GM19438 (cell line): ENCODE measurements at regions not wholly inside any gene's neighbourhood (a gene's known extent, or its start where the extent isn't known, plus 50 kb on each side); places are given as distances from the start of the nearest gene placed in this dataset.
"Not testable (repeated sequence)": the region's sequence is repeated elsewhere in the genome, so short reads cannot be mapped to it uniquely, and the experiment has no call there.

ENCODE experiments used
- ATAC-seq: cut with Tn5 transposase; IDR thresholded peaks from one replicate; pipeline ENCODE4 v1.9.1; 2021; ENCODE audit warnings: low read depth; ENCODE audit not compliant: unreplicated experiment

DNA sequence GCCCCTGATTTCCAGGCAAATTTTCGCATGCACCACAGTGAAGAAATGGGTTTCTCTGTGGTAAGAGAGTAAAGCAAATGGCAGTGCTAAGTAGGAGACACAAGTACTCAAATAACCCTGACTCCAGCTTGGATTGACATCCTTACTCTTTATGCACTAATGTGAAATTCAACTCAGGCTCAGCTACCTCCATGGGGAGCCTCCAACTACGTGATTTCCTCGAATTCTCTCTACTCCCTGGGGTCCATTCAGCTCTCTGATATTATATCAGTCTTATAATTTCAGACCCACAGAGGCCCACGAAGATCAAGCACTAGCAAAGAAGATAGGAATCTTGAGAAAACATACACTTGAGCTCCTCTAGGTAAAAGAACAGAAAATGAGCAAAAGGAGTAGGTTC lies 407.6 kb upstream of the CCDC54 start:
- ATAC-seq = no peak

DNA sequence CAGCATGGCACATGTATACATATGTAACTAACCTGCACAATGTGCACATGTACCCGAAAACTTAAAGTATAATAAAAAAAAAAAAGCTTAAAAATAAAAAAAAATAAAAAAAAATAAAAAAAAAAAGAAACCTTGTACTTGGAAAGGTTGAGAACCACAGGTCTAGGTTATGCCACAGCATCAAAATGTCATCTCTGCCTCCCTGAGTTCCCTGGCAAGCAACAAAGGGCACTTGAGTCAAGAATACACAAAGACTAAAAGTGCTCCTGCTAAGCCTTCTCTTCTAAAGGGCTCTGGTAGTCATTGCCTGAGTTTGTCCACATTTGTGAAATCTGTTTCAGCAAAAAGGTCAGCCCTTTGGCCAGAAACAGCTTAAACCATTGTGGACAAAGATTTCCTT lies 395.8 kb upstream of the CCDC54 start:
- no peak for ATAC-seq

DNA sequence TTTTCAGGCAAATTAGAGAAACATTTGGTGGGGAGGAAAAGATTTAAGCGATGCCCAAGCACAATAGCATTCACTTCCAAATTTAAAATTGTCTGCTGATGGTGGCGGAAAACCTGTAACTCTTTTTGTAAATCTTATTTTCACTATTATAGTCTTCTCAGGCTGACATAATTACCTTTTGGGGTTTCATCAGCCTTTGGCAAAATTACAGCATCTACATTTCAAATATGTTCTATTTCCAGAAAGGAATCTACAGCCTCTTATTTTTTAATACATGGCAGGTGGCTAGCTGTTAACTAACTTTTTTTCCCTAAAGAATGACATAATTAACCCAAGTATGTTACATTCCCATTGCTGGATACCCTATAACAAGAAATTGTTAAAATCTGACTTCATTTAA lies 391.5 kb upstream of the CCDC54 start:
- no peak for ATAC-seq

DNA sequence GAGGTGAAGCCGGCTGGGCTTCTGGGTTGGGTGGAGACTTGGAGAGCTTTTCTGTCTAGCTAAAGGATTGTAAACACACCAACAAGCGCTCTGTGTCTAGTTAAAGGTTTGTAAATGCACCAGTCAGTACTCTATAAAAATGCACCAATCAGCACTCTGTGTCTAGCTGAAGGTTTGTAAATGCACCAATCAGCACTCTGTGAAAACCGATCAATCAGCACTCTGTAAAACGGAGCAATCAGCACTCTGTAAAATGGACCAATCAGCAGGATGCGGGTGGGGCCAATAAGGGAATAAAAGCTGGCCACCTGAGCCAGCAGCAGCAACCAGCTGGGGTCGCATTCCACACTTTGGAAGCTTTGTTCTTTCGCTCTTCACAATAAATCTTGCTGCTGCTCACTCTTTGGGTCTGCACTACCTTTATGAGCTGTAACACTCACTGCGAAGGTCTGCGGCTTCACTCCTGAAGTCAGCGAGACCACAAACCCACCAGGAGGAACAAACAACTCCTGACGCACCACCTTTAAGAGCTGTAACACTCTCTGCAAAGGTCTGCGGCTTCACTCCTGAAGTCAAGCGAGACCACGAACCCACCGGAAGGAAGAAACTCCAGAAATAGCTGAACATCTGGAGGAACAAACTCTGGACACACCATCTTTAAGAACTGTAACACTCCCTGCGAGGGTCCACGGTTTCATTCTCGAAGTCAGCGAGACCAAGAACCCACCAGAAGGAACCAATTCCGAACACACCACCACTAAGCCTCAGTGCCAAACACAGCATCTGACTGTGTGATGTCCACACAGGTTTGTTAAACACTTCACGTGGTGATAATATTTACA lies 378.2 kb upstream of the CCDC54 start:
- ATAC-seq = not testable (repeated sequence)

DNA sequence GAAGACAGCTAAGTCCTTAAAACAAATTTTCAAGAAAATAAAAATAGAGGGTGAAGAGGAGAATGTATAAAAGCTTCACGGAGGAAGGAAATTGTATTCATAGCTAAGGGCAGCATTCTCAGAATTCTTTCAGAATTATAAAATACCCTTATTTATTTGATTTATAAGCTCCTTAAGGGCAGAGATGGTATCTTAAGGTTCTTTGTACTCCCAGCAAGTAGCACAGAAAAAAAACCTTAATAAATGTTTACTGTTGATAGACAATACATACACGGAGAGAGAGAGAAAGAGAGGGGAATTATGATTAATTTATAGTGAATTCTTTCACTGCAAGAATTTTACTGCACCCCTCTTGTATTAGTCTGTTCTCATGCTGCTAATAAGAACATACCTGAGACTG lies 375.6 kb upstream of the CCDC54 start:
- ATAC-seq = no peak

DNA sequence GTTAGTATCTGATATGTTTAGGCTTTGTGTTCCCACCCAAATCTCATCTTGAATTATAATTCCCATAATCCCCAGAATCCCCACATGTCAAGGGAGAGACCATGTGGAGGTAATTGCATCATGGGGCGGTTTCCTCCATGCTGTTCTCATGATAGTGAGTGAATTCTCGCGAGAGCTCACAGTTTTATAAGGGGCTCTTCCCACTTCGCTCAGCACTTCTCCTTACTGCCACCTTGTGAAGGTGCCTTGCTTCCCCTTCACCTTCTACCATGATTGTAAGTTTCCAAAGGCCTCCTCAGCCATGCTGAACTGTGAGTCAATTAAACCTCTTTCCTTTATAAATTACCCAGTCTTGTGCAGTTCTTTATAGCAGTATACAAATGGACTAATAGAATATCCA lies 371.9 kb upstream of the CCDC54 start:
- not testable (repeated sequence) for ATAC-seq

DNA sequence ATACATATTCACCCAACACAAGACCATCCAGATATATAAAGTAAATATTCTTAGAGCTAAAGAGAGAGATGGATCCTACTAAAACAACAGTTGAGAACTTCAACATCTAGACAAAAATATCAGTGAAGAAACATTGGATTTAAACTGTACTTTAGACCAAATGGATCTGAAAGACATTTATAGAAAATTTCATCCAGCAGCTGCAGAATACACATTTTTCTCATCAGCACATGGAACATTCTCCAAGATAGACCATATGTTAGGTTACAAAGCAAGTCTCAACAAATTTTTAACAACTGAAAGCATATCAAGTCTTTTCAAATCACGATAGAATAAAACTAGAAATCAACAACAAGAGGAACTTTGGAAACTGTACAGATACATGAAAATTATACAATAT lies 369.0 kb upstream of the CCDC54 start:
- no peak for ATAC-seq

DNA sequence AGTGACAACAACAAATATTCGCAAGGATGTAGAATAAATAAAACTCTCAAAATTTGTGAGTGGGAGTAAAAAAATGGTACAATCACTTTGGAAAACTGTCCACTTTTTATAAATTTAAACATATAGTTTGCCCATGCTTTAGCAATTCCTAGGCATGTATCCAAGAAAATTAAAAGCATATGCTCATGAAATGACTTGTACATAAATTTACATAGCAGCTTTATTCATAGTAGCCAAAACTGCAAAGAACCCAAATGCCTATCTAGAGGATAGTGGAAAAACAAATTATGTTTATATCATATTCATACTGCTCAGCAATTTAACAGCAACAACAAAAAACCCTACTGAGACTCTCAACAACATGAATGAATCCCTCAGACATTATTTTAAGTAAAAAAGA lies 363.6 kb upstream of the CCDC54 start:
- no peak for ATAC-seq

DNA sequence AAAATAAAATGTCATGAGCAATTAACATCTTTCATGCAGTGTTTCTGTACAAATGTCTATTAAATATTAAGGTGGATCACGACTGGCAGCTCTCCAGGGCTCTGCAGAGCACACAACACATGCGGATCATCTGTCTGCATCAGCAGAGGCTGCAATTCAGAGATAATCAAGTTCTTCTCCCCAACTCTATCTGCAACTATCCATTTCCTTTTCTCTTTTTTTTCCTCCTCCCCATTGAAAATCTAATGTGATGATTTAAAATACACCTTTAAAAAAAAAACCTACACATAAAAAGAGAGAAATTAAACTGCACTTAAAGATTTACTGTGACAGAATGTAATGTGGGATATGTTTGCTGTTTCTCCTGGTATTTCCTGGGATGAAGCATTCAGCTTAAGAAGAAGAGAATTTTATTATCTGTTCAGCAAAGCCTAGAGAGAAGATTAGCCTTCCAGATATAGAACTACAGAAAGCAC lies 352.6 kb upstream of the CCDC54 start:
- ATAC-seq = no peak

DNA sequence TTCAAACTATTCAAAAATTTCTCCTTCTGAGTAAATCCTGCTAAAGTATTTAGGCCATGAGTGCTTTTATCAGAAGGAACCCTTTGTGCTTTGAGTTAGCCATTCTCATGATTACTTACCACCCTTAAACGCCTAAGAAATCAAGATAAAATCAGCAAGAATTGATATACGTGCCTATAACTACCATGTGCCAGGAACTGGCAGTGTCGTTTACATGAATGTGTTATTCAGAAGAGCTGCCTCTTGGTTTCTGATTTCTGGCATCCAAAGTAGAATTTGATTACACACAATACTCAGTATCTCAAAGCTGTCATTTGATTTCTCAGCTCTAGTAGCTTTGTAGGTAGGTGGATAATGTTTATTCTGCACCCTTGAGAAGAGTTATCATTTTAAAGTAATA lies 351.3 kb upstream of the CCDC54 start:
- no peak for ATAC-seq

DNA sequence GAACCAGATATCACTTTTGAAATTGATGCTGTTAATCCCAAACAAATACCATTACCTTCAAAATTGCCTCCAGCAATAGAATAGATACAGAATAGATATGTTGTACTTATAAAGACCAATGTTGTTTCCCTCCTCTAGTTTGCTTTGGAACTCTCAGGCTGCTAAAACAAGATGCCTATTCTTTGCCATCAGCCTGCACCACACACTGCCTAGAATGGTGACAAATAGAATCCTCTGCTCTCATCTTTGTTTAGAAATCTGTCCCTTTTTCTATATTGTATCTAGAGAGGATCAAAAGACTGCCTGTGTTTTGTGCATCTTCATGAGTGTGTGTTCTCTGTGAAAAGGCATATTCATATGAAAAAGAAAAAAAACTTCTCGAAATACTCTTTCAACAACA lies 349.2 kb upstream of the CCDC54 start:
- ATAC-seq = no peak

DNA sequence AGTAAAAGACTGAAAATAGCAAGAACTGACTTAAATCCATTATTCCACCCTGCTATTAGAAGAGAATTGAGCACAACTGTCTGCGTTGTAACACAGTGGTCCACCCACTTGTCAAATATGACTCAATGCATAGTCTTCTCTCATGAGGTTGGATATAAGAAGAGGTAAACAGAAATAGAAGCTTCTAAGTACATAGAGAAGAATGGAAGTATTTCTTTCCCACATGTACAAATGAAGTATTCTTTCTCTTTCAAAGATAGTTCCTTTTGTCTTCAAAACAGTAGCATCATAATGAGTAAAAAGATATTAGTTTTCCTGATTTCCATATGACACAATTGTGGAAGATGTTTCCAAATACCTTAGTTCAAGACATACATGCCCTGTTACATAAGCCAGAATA lies 348.6 kb upstream of the CCDC54 start:
- ATAC-seq = no peak

DNA sequence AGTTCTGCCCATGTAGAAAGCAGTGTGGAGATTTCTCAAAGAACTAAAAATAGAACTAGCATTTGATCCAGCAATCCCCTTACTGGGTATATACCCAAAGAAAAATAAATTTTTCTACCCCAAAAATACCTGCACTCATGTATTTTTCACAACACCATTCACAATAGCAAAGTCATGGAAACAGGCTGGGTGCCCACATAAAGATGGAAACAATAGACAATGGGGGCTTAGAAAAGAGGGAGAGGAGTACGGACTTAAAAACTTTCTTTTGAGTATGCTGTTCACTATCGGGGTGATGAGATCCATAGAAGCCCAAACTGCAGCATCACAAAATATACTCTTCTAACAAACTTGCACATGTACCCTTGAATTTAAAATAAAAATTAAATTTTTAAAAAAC lies 345.1 kb upstream of the CCDC54 start:
- no peak for ATAC-seq

DNA sequence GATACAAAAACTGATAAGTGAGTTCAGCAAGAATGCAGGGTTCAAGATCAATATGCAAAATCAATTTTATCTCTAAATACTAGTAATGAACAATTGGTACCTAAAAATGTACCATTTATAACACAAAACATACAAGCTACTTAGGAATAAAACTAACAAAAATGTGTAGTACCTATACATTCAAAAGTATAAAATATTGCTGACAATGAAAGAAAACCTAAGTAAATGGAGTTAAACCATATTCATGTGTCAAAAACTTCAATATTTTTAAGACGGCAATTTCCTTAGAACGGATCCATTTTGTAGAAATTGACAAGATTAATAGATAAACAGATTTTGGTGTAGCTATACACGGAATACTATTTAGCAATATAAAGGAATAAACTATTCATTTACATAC lies 343.1 kb upstream of the CCDC54 start:
- ATAC-seq = no peak

DNA sequence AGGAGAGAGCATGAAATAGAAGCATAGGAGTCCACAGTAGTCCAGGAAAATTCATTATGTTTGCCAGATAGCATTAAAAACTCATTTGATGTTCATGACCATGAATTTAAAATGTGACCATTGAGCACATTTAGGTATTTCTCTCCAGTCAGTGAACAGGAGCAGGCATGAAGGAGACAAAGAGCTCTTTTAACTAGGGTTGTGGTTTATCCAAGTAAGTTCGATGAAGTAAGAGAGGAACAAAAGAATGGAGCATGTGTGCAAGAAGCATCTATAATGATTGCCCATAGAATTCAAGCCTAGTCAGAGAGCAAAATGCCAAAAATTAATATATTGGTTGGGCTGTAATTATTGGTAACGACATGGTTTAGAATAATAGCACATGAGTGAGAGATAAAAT lies 342.1 kb upstream of the CCDC54 start:
- ATAC-seq = no peak

DNA sequence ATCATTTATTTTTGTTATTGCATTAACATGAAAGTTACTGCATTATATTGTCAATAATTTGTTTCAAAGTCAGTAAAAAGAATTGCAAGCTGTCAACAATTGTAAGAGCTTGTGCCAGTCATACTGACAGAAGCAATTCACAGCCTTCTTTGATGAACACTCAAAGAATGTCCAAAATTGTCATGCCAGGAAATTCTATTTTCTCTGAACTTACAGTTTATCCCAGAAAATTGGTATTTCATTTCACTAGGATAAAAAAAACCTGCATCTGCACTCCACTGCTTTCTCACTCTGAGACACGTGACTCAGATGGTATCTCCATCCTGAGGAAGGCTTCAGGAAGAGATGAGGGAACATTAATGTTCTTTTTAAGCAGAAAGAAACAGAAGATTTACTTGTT lies 332.6 kb upstream of the CCDC54 start:
- ATAC-seq = no peak

DNA sequence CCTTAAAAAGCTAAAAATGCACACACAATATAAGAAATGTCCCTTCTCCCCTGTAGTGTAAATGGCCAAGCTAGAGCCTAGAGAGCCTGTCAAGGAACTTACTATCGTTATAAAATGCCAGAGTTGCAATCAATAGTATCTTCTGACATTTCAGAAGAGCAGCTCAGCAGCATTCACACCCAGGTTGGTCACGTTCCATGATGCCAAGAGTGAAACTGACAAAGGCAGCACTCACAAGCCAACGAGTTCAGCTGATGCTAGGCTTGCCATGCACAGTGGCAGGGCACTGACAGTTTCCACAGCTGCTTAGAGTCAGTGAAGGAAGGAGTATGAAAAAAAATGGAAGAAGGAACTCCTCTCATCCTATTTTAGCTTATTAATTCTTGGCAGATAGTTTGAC lies 331.4 kb upstream of the CCDC54 start:
- no peak for ATAC-seq

DNA sequence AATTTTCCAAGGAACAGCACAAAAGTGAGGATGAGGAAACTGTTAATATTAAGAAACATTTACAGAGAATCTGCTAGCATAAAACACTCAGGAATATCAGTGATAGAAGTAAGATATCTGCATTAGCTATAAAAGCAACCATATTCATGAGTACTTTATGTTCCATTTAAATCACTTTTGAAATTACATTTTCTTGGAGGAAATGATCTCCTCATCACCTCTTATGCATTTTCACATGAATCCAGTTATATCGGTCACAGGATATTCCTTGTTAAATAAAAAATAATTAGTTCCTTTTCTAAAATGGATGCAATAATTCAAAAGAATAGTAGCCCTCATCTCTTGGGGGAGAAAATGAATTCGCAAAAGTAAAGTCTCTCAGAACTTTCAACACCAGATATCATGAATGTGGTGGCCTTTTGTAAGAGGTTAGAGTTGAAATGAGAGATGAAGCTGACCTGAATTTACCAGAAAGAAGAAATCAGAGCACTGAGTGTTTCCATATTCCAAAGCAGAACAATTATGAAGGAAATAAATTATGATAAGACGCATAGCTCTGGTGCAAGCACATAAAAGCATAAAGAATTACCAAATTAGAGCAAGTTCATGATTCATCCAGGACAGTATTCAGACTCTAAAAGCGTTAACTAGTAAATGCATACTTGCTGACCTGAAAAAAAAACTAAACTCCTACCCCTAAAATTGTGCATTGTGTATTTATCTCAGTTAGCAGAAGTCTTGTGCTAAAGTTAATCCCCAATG lies 321.9 kb upstream of the CCDC54 start:
- no peak for ATAC-seq

DNA sequence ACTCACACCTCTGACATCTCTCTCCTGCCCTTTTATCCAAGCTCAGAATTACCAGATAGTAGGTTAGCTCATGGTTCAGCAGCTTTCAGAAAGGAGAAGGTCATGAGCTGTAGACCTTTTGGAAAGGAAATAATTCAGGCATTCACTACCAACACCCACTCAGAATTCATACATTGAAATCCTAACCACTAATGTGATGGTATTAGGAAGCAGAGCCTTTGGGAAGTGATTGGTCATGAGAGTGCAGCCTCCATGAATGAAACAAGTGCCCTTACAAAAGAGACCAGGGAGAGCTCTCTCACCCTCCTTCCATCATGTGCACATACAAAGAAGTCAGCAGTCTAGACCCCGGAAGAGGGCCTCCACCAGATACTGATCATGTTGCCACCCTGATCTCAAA lies 315.8 kb upstream of the CCDC54 start:
- no peak for ATAC-seq

DNA sequence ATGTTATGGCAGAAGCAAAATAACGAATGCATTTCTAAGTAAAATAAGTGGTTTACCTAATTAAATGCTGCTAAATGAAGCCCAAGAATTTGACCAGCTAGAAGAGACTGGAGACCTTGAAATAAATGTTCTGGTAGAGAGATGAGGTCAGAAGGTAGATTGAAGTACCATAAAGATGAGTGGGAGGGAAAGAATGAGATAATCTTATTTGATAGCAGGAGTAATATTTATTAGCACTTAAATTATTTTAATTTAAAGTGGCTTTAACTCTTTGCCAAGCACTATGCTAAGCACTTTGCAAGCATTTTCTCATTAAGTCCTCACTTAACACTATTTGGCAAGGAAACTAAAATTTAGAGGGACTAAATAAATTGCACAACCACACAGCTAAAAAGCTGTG lies 314.9 kb upstream of the CCDC54 start:
- ATAC-seq = no peak

DNA sequence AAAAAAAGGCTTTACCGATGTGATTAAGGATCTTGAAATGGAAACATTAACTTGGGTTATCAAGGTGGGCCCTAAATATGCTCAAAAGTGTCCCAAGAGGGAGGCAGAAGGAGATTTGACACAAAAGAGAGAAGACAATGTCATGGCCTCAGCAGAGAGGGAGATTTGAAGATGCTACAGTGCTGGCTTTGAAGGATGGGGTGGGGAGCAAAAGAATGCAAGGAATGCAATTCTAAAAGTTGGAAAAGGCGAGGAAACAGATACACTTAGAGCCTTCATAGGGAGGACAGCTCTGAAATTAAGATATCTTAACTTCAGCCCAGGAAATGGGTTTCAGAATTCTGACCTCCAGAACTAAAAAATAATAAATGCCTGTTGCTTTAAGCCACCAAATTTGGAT lies 314.5 kb upstream of the CCDC54 start:
- no peak for ATAC-seq

DNA sequence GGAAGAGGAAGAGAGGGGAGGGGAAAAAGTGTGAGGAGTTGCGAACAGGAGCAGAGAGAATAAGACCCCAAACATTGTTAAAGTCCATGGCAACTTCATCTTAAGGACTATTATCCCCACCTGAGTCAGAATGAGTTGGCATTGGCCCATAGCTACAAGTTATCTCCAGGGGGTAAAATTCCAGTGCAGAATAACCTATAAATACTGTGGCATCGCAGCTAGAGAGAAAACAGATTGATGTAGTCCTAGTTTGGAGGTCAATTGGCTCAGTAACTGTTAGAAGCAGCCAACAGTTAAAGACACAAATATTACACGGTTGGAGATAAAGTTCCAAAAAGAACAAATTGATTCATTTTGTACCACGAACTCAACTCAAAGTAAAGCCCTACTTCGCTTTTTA lies 313.9 kb upstream of the CCDC54 start:
- ATAC-seq = no peak
